MCF 10A (cell line): ENCODE measurements at regions not wholly inside any gene's neighbourhood (a gene's known extent, or its start where the extent isn't known, plus 50 kb on each side); places are given as distances from the start of the nearest gene placed in this dataset.

Experiments used
- BruUV-seq: library from RNA; stranded (reverse); fragments of 400-500 nt; replicated peaks from 2 replicates; lab custom pipeline; 2021; lab: Mats Ljungman, UMichigan
- CTCF ChIA-PET: fragments of 300-600 bp; sonication (Branson Sonifier 250); formaldehyde crosslinking; extraction: SDS; loops from one replicate; lab custom pipeline; 2021; ENCODE audit warnings: antibody characterized with exemption, inconsistent platforms; lab: Yijun Ruan, JAX
- POLR2A ChIA-PET: fragments of 300-600, 350-650 bp; sonication (Branson Sonifier 250); formaldehyde crosslinking; extraction: SDS; loops from one replicate; lab custom pipeline; 2020; ENCODE audit warnings: antibody characterized with exemption, inconsistent platforms; lab: Yijun Ruan, JAX
- DNase-seq: peaks from one replicate; pipeline ENCODE4 v3.0.0-alpha.2; 2018; ENCODE audit not compliant: unreplicated experiment
- H3K27ac Mint-ChIP-seq: one replicate; pipeline ENCODE4 v1.8.0; 2022; ENCODE audit warnings: mild to moderate bottlenecking, low read depth, mixed read lengths; ENCODE audit not compliant: unreplicated experiment
- H3K27me3 Mint-ChIP-seq: one replicate; pipeline ENCODE4 v1.8.0; 2022; ENCODE audit warnings: mixed read lengths; ENCODE audit not compliant: insufficient read depth, unreplicated experiment
- H3K36me3 Mint-ChIP-seq: one replicate; pipeline ENCODE4 v1.8.0; 2022; ENCODE audit warnings: mild to moderate bottlenecking, moderate library complexity, mixed read lengths; ENCODE audit not compliant: insufficient read depth, unreplicated experiment
- H3K4me1 Mint-ChIP-seq: one replicate; pipeline ENCODE4 v1.8.0; 2022; ENCODE audit warnings: mixed read lengths; ENCODE audit not compliant: insufficient read depth, unreplicated experiment
- H3K4me3 Mint-ChIP-seq: one replicate; pipeline ENCODE4 v1.8.0; 2022; ENCODE audit warnings: mild to moderate bottlenecking, moderate library complexity, mixed read lengths; ENCODE audit not compliant: unreplicated experiment
- H3K9me3 Mint-ChIP-seq: one replicate; pipeline ENCODE4 v1.8.0; 2022; ENCODE audit warnings: mixed read lengths; ENCODE audit not compliant: unreplicated experiment
- intact Hi-C: fragments of 100-400 bp; cut with micrococcal nuclease; formaldehyde crosslinking; loops from 2 replicates; pipeline ENCODE4 v1.14.1; 2022
- TF ChIP-seq, protein P1 (sequence below): fragments of 200-600 bp; IDR thresholded peaks from one replicate; pipeline ENCODE4 v1.8.0; 2022; ENCODE audit warnings: antibody characterized with exemption, mild to moderate bottlenecking; ENCODE audit not compliant: unreplicated experiment

DNA sequence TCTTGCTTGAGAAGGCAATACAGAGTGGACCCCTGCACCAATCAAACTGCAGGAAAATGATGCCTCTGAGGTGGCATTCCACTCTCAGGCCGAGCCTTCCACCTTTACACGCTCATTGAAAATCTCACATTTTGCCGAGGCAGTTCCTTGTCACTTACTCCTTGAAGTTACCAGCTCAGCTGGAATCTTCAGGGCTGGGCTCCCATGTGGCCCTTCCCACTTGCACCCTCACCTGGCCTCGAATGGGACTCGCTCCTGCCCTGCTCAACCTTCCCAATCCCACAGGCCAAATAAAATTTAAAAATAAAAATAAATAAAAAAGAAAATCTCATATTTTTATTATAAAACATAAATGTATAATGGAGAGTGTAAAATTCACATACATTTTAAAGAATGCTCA, 790.7 kb upstream of the COBL start:
- Mint-ChIP-seq H3K27ac (no peak overlapping the region), H3K4me3 (no peak overlapping the region), H3K9me3 (no peaks in the 10 kb centered on the region), H3K4me1 (no peaks in the 10 kb centered on the region), H3K36me3 (no peaks in the 10 kb centered on the region), H3K27me3 (peaks cover 63% of the 10 kb centered on the region)
- TF ChIP-seq, protein P1, sequence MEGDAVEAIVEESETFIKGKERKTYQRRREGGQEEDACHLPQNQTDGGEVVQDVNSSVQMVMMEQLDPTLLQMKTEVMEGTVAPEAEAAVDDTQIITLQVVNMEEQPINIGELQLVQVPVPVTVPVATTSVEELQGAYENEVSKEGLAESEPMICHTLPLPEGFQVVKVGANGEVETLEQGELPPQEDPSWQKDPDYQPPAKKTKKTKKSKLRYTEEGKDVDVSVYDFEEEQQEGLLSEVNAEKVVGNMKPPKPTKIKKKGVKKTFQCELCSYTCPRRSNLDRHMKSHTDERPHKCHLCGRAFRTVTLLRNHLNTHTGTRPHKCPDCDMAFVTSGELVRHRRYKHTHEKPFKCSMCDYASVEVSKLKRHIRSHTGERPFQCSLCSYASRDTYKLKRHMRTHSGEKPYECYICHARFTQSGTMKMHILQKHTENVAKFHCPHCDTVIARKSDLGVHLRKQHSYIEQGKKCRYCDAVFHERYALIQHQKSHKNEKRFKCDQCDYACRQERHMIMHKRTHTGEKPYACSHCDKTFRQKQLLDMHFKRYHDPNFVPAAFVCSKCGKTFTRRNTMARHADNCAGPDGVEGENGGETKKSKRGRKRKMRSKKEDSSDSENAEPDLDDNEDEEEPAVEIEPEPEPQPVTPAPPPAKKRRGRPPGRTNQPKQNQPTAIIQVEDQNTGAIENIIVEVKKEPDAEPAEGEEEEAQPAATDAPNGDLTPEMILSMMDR: no peak
- ChIA-PET CTCF (interaction anchor here (0.6 kb wide), 1 partner anchor 194 kb away, joined by 3 read pairs; no protein-coding TSS in a partner anchor), POLR2A (no interaction called here)
- intact Hi-C loops: no loop called here
- DNase-seq: no peak
- no TSS peak for BruUV-seq

GRCh38 chr7:52095861-52096260, 779.3 kb upstream of the COBL start:
- Mint-ChIP-seq H3K9me3 (peaks cover 8% of the 10 kb centered on the region), H3K27ac (no peak overlapping the region), H3K4me3 (no peak overlapping the region), H3K4me1 (no peaks in the 10 kb centered on the region), H3K36me3 (no peaks in the 10 kb centered on the region), H3K27me3 (peaks cover 84% of the 10 kb centered on the region)
- ChIA-PET CTCF (no interaction called here), POLR2A (interaction anchor here (0.6 kb wide), 1 partner anchor 126 kb away, joined by 3 read pairs; no protein-coding TSS in a partner anchor)
- no peak for DNase-seq
- BruUV-seq: no TSS peak
- intact Hi-C loops: no loop called here
- TF ChIP-seq, protein P1: no peak

- H3K36me3 Mint-ChIP-seq: no peaks in the 10 kb centered on the region
- ChIA-PET POLR2A (no interaction called here), CTCF (no interaction called here)
- no TSS peak for BruUV-seq
- TF ChIP-seq, protein P1: no peak
- no peak overlapping the region for H3K27ac Mint-ChIP-seq
- no peaks in the 10 kb centered on the region for H3K4me1 Mint-ChIP-seq
- peaks cover 64% of the 10 kb centered on the region for H3K27me3 Mint-ChIP-seq
- DNase-seq: no peak
- H3K9me3 Mint-ChIP-seq: no peaks in the 10 kb centered on the region
- intact Hi-C loops: no loop called here
- no peak overlapping the region for H3K4me3 Mint-ChIP-seq
Measured at GRCh38 chr7:52091996-52092395, 775.4 kb upstream of the COBL start.

DNA sequence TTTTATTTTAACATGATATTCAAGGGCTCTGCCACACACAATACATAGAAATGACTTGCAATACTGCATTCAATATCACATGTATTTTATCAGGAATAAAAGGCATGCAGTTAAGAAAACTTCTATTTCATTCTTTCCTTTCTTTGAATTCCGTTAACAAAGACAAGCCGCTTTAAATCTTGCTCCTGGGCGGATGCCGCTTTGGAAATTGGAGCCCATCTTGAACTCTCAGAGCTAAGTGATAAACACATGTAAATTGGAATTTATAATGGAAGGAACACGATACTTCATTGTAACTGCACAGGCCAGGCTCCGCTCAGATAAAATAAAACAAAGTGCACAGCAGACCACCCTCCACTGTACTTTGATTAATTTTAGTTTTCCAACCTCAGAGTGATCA, 774.5 kb upstream of the COBL start:
- intact Hi-C loops: no loop called here
- POLR2A ChIA-PET: no interaction called here
- Mint-ChIP-seq H3K4me1 (no peaks in the 10 kb centered on the region), H3K27ac (no peak overlapping the region), H3K4me3 (no peak overlapping the region), H3K36me3 (no peaks in the 10 kb centered on the region), H3K9me3 (no peaks in the 10 kb centered on the region), H3K27me3 (peaks cover 55% of the 10 kb centered on the region)
- BruUV-seq: no TSS peak
- CTCF ChIA-PET: interaction anchor here (1.0 kb wide), 1 partner anchor 71 kb away, joined by 4 read pairs; no protein-coding TSS in a partner anchor
- TF ChIP-seq, protein P1: no peak
- DNase-seq: no peak
